ENCODE measurements at regions not wholly inside any gene's neighbourhood (a gene's known extent, or its start where the extent isn't known, plus 50 kb on each side); places are given as distances from the start of the nearest gene placed in this dataset.

DNA sequence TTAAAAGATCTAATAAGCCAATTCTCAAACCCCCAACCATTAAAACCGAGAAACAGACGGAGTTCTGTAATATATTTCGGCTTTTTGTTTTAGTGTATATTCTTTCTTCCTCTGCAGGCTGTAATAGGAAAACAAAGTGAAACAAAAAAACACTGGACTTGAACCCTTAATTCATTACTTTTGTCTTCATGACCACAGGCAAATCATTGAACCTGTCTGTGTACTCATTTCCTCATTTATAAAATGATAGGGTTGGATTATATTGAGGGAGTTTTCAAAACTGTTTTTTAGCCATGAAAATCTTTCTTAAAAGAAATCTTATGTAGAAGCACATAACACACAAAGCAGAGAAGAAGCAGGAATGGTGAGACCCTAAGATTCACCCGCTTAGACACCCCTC, 278.8 kb downstream of the CD83 start:
- TF ChIP-seq, protein P1, sequence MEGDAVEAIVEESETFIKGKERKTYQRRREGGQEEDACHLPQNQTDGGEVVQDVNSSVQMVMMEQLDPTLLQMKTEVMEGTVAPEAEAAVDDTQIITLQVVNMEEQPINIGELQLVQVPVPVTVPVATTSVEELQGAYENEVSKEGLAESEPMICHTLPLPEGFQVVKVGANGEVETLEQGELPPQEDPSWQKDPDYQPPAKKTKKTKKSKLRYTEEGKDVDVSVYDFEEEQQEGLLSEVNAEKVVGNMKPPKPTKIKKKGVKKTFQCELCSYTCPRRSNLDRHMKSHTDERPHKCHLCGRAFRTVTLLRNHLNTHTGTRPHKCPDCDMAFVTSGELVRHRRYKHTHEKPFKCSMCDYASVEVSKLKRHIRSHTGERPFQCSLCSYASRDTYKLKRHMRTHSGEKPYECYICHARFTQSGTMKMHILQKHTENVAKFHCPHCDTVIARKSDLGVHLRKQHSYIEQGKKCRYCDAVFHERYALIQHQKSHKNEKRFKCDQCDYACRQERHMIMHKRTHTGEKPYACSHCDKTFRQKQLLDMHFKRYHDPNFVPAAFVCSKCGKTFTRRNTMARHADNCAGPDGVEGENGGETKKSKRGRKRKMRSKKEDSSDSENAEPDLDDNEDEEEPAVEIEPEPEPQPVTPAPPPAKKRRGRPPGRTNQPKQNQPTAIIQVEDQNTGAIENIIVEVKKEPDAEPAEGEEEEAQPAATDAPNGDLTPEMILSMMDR (IDR thresholded peaks at IDR 0.05 in 2 of 3, conservative IDR thresholded peaks at IDR 0.05 in 1 of 3; ENCODE audit: borderline replicate concordance in 1 of 3, insufficient read depth in 1 of 3, low read depth in 2 of 3, low read length in 2 of 3): no peak
- TF ChIP-seq POLR2A (IDR thresholded peaks at IDR 0.05; ENCODE audit: borderline replicate concordance, extremely low read depth, insufficient read depth, insufficient read length) (no peak), POLR2AphosphoS5 (IDR thresholded peaks at IDR 0.05; ENCODE audit: low read depth, low read length) (no peak), EZH2 (IDR thresholded peaks at IDR 0.05) (no peak), FOSL1 (IDR thresholded peaks at IDR 0.05; ENCODE audit: low read depth) (no peak), EGR1 (IDR thresholded peaks at IDR 0.05; ENCODE audit: low read depth) (no peak), CEBPB (IDR thresholded peaks at IDR 0.05; ENCODE audit: low read depth) (no peak), YY1 (IDR thresholded peaks at IDR 0.05; ENCODE audit: extremely low read depth, insufficient replicate concordance, low read depth, low read length) (no peak), ELF1 (IDR thresholded peaks at IDR 0.05; ENCODE audit: borderline replicate concordance, low read depth) (no peak), EZH2phosphoT487 (IDR thresholded peaks at IDR 0.05; ENCODE audit: borderline replicate concordance) (no peak)

Data from HCT116 (cell line).